H1 (cell line): ENCODE measurements at regions not wholly inside any gene's neighbourhood (a gene's known extent, or its start where the extent isn't known, plus 50 kb on each side); places are given as distances from the start of the nearest gene placed in this dataset.

ENCODE experiments used
- CTCF ChIA-PET: fragments of 300-600 bp; sonication (Branson Sonifier 250); formaldehyde crosslinking; loops from one replicate; lab custom pipeline; 2021; ENCODE audit not compliant: partially characterized antibody; lab: Charles Lee
- POLR2A ChIA-PET: fragments of 300-600 bp; sonication (Branson Sonifier 250); formaldehyde crosslinking; loops from one replicate; lab custom pipeline; 2021; ENCODE audit warnings: inconsistent platforms; ENCODE audit not compliant: partially characterized antibody; lab: Charles Lee
- DNase-seq, 2 experiments: peaks; one replicate each; pipeline versions ENCODE4 v3.0.0 to v3.0.0-alpha.2; 2010 to 2022; ENCODE audit warnings: low spot score in 2 of 2, low read depth in 1 of 2, mixed read lengths in 1 of 2
- FAIRE-seq: peaks from 2 replicates; lab custom pipeline; 2011; peaks lifted over from hg19 to GRCh38; lab: Jason Lieb, UNC
- H2AFZ ChIP-seq: 2 replicates; pipeline ENCODE4 v1.8.1; 2012; ENCODE audit warnings: low read length, inconsistent platforms
- H2AK5ac ChIP-seq: 2 replicates; pipeline ENCODE4 v1.6.1; 2013; ENCODE audit warnings: low read depth, low read length
- H2BK120ac ChIP-seq: replicated peaks from 2 replicates; pipeline ENCODE3; 2013; ENCODE audit warnings: low read depth, low read length, inconsistent platforms
- H2BK12ac ChIP-seq: 2 replicates; pipeline ENCODE4 v1.6.1; 2013; ENCODE audit warnings: low read depth, low read length
- H2BK15ac ChIP-seq: 2 replicates; pipeline ENCODE4 v1.6.1; 2013; ENCODE audit warnings: low read length
- H2BK20ac ChIP-seq: 2 replicates; pipeline ENCODE4 v1.6.1; 2013; ENCODE audit warnings: low read length
- H2BK5ac ChIP-seq: 2 replicates; pipeline ENCODE4 v1.6.1; 2013; ENCODE audit warnings: low read depth, low read length
- H3K14ac ChIP-seq: 2 replicates; pipeline ENCODE4 v1.6.1; 2013; ENCODE audit warnings: inconsistent platforms; ENCODE audit not compliant: insufficient read length
- H3K18ac ChIP-seq: 2 replicates; pipeline ENCODE4 v1.6.1; 2013; ENCODE audit warnings: low read length; ENCODE audit errors: extremely low read depth
- H3K23ac ChIP-seq: 2 replicates; pipeline ENCODE4 v1.6.1; 2013; ENCODE audit warnings: inconsistent platforms; ENCODE audit not compliant: insufficient read length
- H3K23me2 ChIP-seq: 2 replicates; pipeline ENCODE4 v1.6.1; 2013; ENCODE audit warnings: low read depth, low read length
- H3K27ac ChIP-seq: 2 replicates; pipeline ENCODE4 v1.6.1; 2011; ENCODE audit warnings: low read depth, low read length, inconsistent platforms
- H3K27me3 ChIP-seq, 4 experiments: replicated peaks in 1 of 4; 1 replicate in 1 of 4; 2 replicates in 3 of 4; pipeline versions ENCODE4 v1.6.1 to v1.8.1; 2011 to 2013; ENCODE audit warnings: low read length in 3 of 4, mild to moderate bottlenecking in 3 of 4, inconsistent platforms in 2 of 4, mixed read lengths in 2 of 4, moderate library complexity in 1 of 4; ENCODE audit not compliant: control insufficient read depth in 3 of 4, insufficient read depth in 3 of 4; ENCODE audit errors: extremely low read depth in 1 of 4
- H3K36me3 ChIP-seq, 4 experiments: 2 replicates each; pipeline versions ENCODE4 v1.6.1 to v1.8.1; 2011 to 2013; ENCODE audit warnings: mild to moderate bottlenecking in 4 of 4, low read length in 3 of 4, moderate library complexity in 2 of 4, control low read depth in 1 of 4, inconsistent platforms in 1 of 4; ENCODE audit not compliant: insufficient read depth in 4 of 4, control insufficient read depth in 2 of 4
- H3K4ac ChIP-seq: replicated peaks from 2 replicates; pipeline ENCODE3; 2013; ENCODE audit warnings: low read length, low read depth, mixed read lengths, inconsistent platforms; ENCODE audit not compliant: insufficient read length
- H3K4me1 ChIP-seq, 4 experiments: replicated peaks in 1 of 4; 1 replicate in 1 of 4; 2 replicates in 3 of 4; pipeline versions ENCODE4 v1.6.1 to v1.8.1; 2011 to 2013; ENCODE audit warnings: low read length in 3 of 4, inconsistent platforms in 2 of 4, mixed read lengths in 1 of 4; ENCODE audit not compliant: insufficient read depth in 4 of 4, control insufficient read depth in 3 of 4
- H3K4me2 ChIP-seq, 2 experiments: 2 replicates each; pipeline versions ENCODE4 v1.6.1 to v1.8.1; 2011 to 2013; ENCODE audit warnings: low read depth in 2 of 2, low read length in 2 of 2, control low read depth in 1 of 2, inconsistent platforms in 1 of 2, mild to moderate bottlenecking in 1 of 2; ENCODE audit not compliant: insufficient read depth in 1 of 2
- H3K4me3 ChIP-seq, 4 experiments: fragments of 200-600, 300-600 bp in 1 of 4; sonication (generic), shearing (Covaris generic), sonication (Bioruptor Twin) in 1 of 4; 2 replicates each; pipeline versions ENCODE4 v1.5.1 to v1.8.1; 2011 to 2016; ENCODE audit warnings: low read length in 4 of 4, low read depth in 3 of 4, control low read depth in 2 of 4, inconsistent platforms in 2 of 4, mild to moderate bottlenecking in 2 of 4, mixed read lengths in 1 of 4, moderate library complexity in 1 of 4; ENCODE audit not compliant: insufficient read depth in 2 of 4; ENCODE audit errors: extremely low read depth in 1 of 4
- H3K56ac ChIP-seq: replicated peaks from 2 replicates; pipeline ENCODE3; 2013; ENCODE audit warnings: low read depth, mild to moderate bottlenecking, mixed read lengths, low read length, inconsistent platforms; ENCODE audit not compliant: insufficient read length
- H3K79me1 ChIP-seq: 2 replicates; pipeline ENCODE4 v1.6.1; 2013; ENCODE audit warnings: low read depth, low read length, control low read depth
- H3K79me2 ChIP-seq, 2 experiments: 2 replicates each; pipeline versions ENCODE4 v1.6.1 to v1.8.1; 2012 to 2013; ENCODE audit warnings: low read length in 2 of 2, mild to moderate bottlenecking in 2 of 2, inconsistent platforms in 1 of 2; ENCODE audit not compliant: insufficient read depth in 2 of 2, control insufficient read depth in 1 of 2
- H3K9ac ChIP-seq, 4 experiments: replicated peaks in 1 of 4; 1 replicate in 1 of 4; 2 replicates in 3 of 4; pipeline versions ENCODE4 v1.6.1 to v1.8.1; 2011 to 2013; ENCODE audit warnings: low read depth in 3 of 4, low read length in 3 of 4, control low read depth in 2 of 4, mild to moderate bottlenecking in 2 of 4, moderate library complexity in 2 of 4, inconsistent platforms in 1 of 4; ENCODE audit errors: extremely low read depth in 1 of 4
- H3K9me3 ChIP-seq, 2 experiments: 2 replicates each; pipeline versions ENCODE4 v1.6.1 to v1.8.1; 2012 to 2013; ENCODE audit warnings: mild to moderate bottlenecking in 2 of 2, moderate library complexity in 2 of 2, control low read depth in 1 of 2, inconsistent platforms in 1 of 2, low read depth in 1 of 2, low read length in 1 of 2, mixed read lengths in 1 of 2; ENCODE audit not compliant: insufficient read depth in 2 of 2
- H4K20me1 ChIP-seq, 2 experiments: replicated peaks in 1 of 2; 2 replicates each; pipeline versions ENCODE3 to v1.8.1; 2011 to 2013; ENCODE audit warnings: inconsistent platforms in 2 of 2, low read length in 2 of 2, mild to moderate bottlenecking in 1 of 2; ENCODE audit not compliant: insufficient read depth in 2 of 2, control insufficient read depth in 1 of 2
- H4K5ac ChIP-seq: 2 replicates; pipeline ENCODE4 v1.6.1; 2013; ENCODE audit warnings: low read length, low read depth, mixed read lengths, inconsistent platforms; ENCODE audit not compliant: insufficient read length
- H4K8ac ChIP-seq: 2 replicates; pipeline ENCODE4 v1.8.0; 2013; ENCODE audit warnings: mild to moderate bottlenecking, moderate library complexity, low read length, inconsistent platforms; ENCODE audit not compliant: insufficient read depth; ENCODE audit errors: extremely low read depth
- H4K91ac ChIP-seq: replicated peaks from 2 replicates; pipeline ENCODE3; 2013; ENCODE audit warnings: low read length, mixed read lengths, inconsistent platforms; ENCODE audit not compliant: insufficient read length
- CEBPB ChIP-seq: IDR thresholded peaks from 2 replicates; pipeline ENCODE4 v1.6.1; 2012; ENCODE audit warnings: low read depth, low read length
- NRF1 ChIP-seq: IDR thresholded peaks from 2 replicates; pipeline ENCODE4 v1.6.1; 2011; ENCODE audit warnings: mild to moderate bottlenecking, low read depth, low read length, improper control_type of control experiment
- POLR2AphosphoS5 ChIP-seq: IDR thresholded peaks from 2 replicates; pipeline ENCODE4 v1.6.1; 2011; ENCODE audit warnings: low read depth, low read length
- WGBS, 2 experiments: shearing (Covaris generic) in 1 of 2; methylation state at CpG; one replicate each; pipeline versions ENCODE4 v1.1.6 to v1.1.7; 2013 to 2015; ENCODE audit warnings: low lambda C conversion rate in 2 of 2, mixed read lengths in 2 of 2, inconsistent platforms in 1 of 2, low coverage in 1 of 2, missing lambda C conversion rate in 1 of 2; ENCODE audit not compliant: insufficient replicate concordance in 2 of 2, insufficient coverage in 1 of 2, insufficient read length in 1 of 2; ENCODE audit errors: extremely low coverage in 1 of 2, missing lambda C conversion rate in 1 of 2; 5-methylcytosine and 5-hydroxymethylcytosine counted together
- TF ChIP-seq, protein P1 (sequence below): IDR thresholded peaks from 2 replicates; pipeline ENCODE4 v1.6.1; 2012; ENCODE audit warnings: inconsistent platforms

DNA sequence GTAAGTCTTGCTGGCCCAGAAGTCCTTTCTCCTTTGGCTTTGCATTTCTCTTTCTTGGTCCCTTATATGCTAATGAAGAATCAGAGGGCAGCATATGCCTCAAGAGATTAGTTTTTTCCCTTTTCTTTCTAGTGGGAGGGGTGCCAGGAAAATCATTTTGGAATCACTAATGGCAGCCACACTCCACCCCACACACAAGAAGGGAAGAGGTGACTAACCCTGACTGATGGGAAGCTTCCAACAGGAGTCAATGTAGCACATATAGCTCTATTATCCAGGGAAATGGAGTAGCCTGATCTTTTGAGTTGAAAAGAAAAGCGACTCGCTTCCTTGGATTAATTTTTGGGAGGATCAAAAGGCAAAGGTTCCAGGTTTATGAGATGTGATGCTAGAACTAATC lies 225.3 kb downstream of the KIF20B start:
- Histone ChIP-seq H3K14ac (no peak overlapping the region), H4K20me1 (no peaks in the 10 kb centered on the region), H2BK20ac (no peak overlapping the region), H3K27ac (no peak overlapping the region), H2BK5ac (no peak overlapping the region), H3K4ac (no peak overlapping the region), H2BK15ac (no peak overlapping the region), H3K36me3 (no peaks in the 10 kb centered on the region), H4K8ac (no peak overlapping the region), H3K79me1 (no peaks in the 10 kb centered on the region), H4K91ac (no peak overlapping the region), H3K4me2 (no peak overlapping the region), H2AFZ (no peak overlapping the region), H2BK120ac (no peak overlapping the region), H4K5ac (no peak overlapping the region), H3K23ac (no peak overlapping the region), H3K9ac (no peak overlapping the region), H3K9me3 (no peaks in the 10 kb centered on the region; a peak in 1 of 4 replicates)
- no peak for DNase-seq
- CTCF ChIA-PET = no interaction called here
- POLR2A ChIA-PET = no interaction called here
- no peak for TF ChIP-seq CEBPB
- no peak for TF ChIP-seq POLR2AphosphoS5
- TF ChIP-seq, protein P1, sequence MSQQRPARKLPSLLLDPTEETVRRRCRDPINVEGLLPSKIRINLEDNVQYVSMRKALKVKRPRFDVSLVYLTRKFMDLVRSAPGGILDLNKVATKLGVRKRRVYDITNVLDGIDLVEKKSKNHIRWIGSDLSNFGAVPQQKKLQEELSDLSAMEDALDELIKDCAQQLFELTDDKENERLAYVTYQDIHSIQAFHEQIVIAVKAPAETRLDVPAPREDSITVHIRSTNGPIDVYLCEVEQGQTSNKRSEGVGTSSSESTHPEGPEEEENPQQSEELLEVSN = no peak
- TF ChIP-seq NRF1 = no peak
- TF ChIP-seq, all 59 proteins: peak for 0
- no peaks in the 10 kb centered on the region for H3K27me3 ChIP-seq
- no peak overlapping the region for H3K56ac ChIP-seq
- H3K18ac ChIP-seq = no peak overlapping the region
- 96% methylated on average over 2 of the region's 2 CpGs; no CpG with 5 or more reads in 1 of the 2 experiments for WGBS, 2 experiments
- no peaks in the 10 kb centered on the region; the same call in 1 of the 2 replicates for H3K23me2 ChIP-seq
- H2BK12ac ChIP-seq = no peak overlapping the region
- no peaks in the 10 kb centered on the region for H3K4me1 ChIP-seq
- no peak overlapping the region for H2AK5ac ChIP-seq
- no peak for FAIRE-seq
- H3K79me2 ChIP-seq = no peaks in the 10 kb centered on the region
- no peak overlapping the region for H3K4me3 ChIP-seq
